GM12873 (cell line): ENCODE measurements at regions not wholly inside any gene's neighbourhood (a gene's known extent, or its start where the extent isn't known, plus 50 kb on each side); places are given as distances from the start of the nearest gene placed in this dataset.

Experiments
- CTCF ChIP-seq: IDR thresholded peaks from 2 replicates; pipeline ENCODE4 v1.5.1; 2012; ENCODE audit warnings: low read depth, mild to moderate bottlenecking, moderate library complexity, low read length, control low read depth; ENCODE audit not compliant: insufficient read depth; ENCODE audit errors: missing control alignments

- no peak for TF ChIP-seq CTCF
These were observed 85.2 kb upstream of the CNR1 start for GRCh38 chr6:88251301-88251700.

GRCh38 chr6:88248709-88249321, 82.7 kb upstream of the CNR1 start:
- no peak for TF ChIP-seq CTCF

GRCh38 chr6:88246654-88247053, 80.5 kb upstream of the CNR1 start:
- TF ChIP-seq CTCF: no peak

GRCh38 chr6:88244721-88245120, 78.6 kb upstream of the CNR1 start:
- no peak for TF ChIP-seq CTCF

GRCh38 chr6:88238901-88239300, 72.8 kb upstream of the CNR1 start:
- no peak for TF ChIP-seq CTCF

- TF ChIP-seq CTCF: peak; percentile 69
These were observed 71.9 kb upstream of the CNR1 start for GRCh38 chr6:88238065-88238464.

GRCh38 chr6:88236612-88237360, 70.6 kb upstream of the CNR1 start:
- no peak for TF ChIP-seq CTCF
